ENCODE measurements at regions not wholly inside any gene's neighbourhood (a gene's known extent, or its start where the extent isn't known, plus 50 kb on each side); places are given as distances from the start of the nearest gene placed in this dataset.
"Not testable (repeated sequence)": the region's sequence is repeated elsewhere in the genome, so short reads cannot be mapped to it uniquely, and the experiment has no call there.

DNA sequence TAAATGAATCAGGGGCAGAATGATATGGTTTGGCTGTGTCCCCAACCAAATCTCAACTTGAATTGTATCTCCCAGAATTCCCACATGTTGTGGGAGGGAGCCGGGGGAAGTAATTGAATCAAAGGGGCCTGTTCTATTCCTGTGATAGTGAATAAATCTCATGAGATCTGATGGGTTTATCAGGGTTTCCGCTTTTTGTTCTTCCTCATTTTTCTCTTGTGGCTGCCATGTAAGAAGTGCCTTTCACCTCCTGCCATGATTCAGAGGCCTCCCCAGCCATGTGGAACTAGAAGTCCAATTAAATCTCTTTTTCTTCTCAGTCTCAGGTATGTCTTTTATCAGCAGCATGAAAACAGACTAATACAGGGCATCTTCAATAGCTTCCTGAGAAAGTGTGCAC, 107.0 kb downstream of the OTUD1 start:
- not testable (repeated sequence) for TF ChIP-seq MYC (IDR thresholded peaks at IDR 0.05; ENCODE audit: insufficient read depth, insufficient read length, insufficient replicate concordance, low read length, severe bottlenecking); SIX5 (IDR thresholded peaks at IDR 0.05; ENCODE audit: low read depth, low read length, severe bottlenecking); EP300 (IDR thresholded peaks at IDR 0.05; ENCODE audit: borderline replicate concordance in 1 of 2, control insufficient read depth in 1 of 2, low read depth in 2 of 2, low read length in 2 of 2); EZH2 (IDR thresholded peaks at IDR 0.05; ENCODE audit: borderline replicate concordance, control insufficient read depth, low read depth, low read length); SIN3A (IDR thresholded peaks at IDR 0.05; ENCODE audit: low read depth, low read length)
- TF ChIP-seq, protein P1, sequence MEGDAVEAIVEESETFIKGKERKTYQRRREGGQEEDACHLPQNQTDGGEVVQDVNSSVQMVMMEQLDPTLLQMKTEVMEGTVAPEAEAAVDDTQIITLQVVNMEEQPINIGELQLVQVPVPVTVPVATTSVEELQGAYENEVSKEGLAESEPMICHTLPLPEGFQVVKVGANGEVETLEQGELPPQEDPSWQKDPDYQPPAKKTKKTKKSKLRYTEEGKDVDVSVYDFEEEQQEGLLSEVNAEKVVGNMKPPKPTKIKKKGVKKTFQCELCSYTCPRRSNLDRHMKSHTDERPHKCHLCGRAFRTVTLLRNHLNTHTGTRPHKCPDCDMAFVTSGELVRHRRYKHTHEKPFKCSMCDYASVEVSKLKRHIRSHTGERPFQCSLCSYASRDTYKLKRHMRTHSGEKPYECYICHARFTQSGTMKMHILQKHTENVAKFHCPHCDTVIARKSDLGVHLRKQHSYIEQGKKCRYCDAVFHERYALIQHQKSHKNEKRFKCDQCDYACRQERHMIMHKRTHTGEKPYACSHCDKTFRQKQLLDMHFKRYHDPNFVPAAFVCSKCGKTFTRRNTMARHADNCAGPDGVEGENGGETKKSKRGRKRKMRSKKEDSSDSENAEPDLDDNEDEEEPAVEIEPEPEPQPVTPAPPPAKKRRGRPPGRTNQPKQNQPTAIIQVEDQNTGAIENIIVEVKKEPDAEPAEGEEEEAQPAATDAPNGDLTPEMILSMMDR (IDR thresholded peaks at IDR 0.05 in 2 of 3, conservative IDR thresholded peaks at IDR 0.05 in 1 of 3; ENCODE audit: control insufficient read depth in 2 of 3, extremely low read depth in 1 of 3, insufficient read depth in 1 of 3, low read depth in 3 of 3, low read length in 3 of 3), result not testable (repeated sequence)

Measured in GM12878 (cell line).